Testis (tissue), 2 donors: ENCODE measurements at regions not wholly inside any gene's neighbourhood (a gene's known extent, or its start where the extent isn't known, plus 50 kb on each side); places are given as distances from the start of the nearest gene placed in this dataset.

Experiments used
- DNase-seq: peaks from one replicate; pipeline ENCODE4 v3.0.0-alpha.2; 2019
- H3K27ac ChIP-seq, 2 donors: fragments of 200-600 bp; sonication (generic); one replicate each; pipeline ENCODE4 v1.5.1; 2019
- H3K27me3 ChIP-seq: fragments of 200-600 bp; sonication (generic); one replicate; pipeline ENCODE4 v1.5.1; 2019
- H3K36me3 ChIP-seq: fragments of 200-600 bp; sonication (generic); one replicate; pipeline ENCODE4 v1.5.1; 2017; ENCODE audit warnings: low read depth; ENCODE audit errors: missing control alignments
- H3K4me1 ChIP-seq: fragments of 200-600 bp; sonication (generic); one replicate; pipeline ENCODE4 v1.5.1; 2019
- H3K4me3 ChIP-seq, 2 donors: fragments of 200-600 bp; sonication (generic); one replicate each; pipeline ENCODE4 v1.5.1; 2017 to 2019
- H3K9me3 ChIP-seq: fragments of 200-600 bp; sonication (generic); one replicate; pipeline ENCODE4 v1.5.1; 2017
- POLR2A ChIP-seq: fragments of 450-650 bp; IDR thresholded peaks from one replicate; pipeline ENCODE4 v1.6.1; 2017; ENCODE audit warnings: antibody characterized with exemption, mild to moderate bottlenecking, moderate library complexity
- WGBS, 2 donors: methylation state at CpG; one replicate each; pipeline ENCODE4 v1.1.5; 2018; 5-methylcytosine and 5-hydroxymethylcytosine counted together
- intact Hi-C: fragments of 100-400 bp; cut with DNase I; formaldehyde crosslinking; loops from one replicate; pipeline ENCODE4 v1.15.1; 2023; ENCODE audit warnings: low total_unique reads
- TF ChIP-seq, protein P1 (sequence below), 3 experiments: fragments of 450-650 bp in 2 of 3; fragments of 200-600 bp in 1 of 3; sonication (generic) in 1 of 3; IDR thresholded peaks; one replicate each; pipeline ENCODE4 v1.5.1; 2016 to 2019; ENCODE audit warnings: antibody characterized with exemption in 3 of 3, mild to moderate bottlenecking in 2 of 3, moderate library complexity in 1 of 3

DNA sequence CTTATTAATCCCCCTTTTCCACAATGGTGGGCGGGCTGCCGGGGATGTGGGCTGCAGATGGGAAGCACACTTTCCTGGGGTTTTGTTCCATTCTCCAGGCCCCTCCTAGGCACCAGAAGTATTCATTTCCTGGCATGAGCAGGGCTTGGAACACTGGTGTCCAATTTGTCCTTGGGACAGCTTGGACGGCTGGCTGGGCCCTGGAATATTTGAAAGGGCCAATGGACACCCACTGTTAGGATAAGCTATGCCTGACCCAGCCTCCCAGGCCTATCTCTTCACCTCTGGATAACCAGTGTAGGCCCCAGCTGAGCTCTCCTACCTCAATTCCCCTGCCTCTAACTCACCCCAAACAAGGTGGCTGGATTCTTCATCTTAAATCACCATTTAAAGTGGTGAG, 354.9 kb downstream of the PTEN start:
- Histone ChIP-seq H3K27ac (no peak overlapping the region), H3K4me3 (no peak overlapping the region), H3K36me3 (no peaks in the 10 kb centered on the region), H3K9me3 (no peaks in the 10 kb centered on the region), H3K4me1 (no peaks in the 10 kb centered on the region), H3K27me3 (no peaks in the 10 kb centered on the region)
- DNase-seq, result no peak
- WGBS, 2 donors, result 64 to 65% methylated on average over 3 of the region's 3 CpGs
- intact Hi-C loops, result no loop called here
- TF ChIP-seq POLR2A, result no peak
- TF ChIP-seq, protein P1, sequence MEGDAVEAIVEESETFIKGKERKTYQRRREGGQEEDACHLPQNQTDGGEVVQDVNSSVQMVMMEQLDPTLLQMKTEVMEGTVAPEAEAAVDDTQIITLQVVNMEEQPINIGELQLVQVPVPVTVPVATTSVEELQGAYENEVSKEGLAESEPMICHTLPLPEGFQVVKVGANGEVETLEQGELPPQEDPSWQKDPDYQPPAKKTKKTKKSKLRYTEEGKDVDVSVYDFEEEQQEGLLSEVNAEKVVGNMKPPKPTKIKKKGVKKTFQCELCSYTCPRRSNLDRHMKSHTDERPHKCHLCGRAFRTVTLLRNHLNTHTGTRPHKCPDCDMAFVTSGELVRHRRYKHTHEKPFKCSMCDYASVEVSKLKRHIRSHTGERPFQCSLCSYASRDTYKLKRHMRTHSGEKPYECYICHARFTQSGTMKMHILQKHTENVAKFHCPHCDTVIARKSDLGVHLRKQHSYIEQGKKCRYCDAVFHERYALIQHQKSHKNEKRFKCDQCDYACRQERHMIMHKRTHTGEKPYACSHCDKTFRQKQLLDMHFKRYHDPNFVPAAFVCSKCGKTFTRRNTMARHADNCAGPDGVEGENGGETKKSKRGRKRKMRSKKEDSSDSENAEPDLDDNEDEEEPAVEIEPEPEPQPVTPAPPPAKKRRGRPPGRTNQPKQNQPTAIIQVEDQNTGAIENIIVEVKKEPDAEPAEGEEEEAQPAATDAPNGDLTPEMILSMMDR (IDR thresholded peaks at IDR 0.05), result no peak

DNA sequence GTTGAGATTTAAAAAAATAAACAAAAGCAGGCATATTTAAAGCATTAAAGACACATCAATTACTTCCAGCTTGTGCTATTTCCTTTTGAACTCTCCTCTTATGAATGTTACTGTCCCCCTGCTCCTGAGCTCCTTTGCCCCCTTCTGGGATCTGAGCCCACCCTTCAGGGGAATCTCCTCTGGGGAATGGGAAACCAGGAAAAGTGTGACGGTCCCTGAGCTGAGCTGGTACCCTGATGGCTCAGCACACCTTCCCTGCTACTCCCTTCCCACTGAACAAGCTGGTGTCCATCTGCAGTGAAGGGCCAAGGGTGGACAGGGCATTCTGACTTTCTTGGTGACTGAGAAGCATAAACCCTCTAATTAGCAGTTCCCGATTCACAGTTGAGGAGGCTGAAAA, 356.3 kb downstream of the PTEN start:
- intact Hi-C loops, result no loop called here
- Histone ChIP-seq H3K27ac (no peak overlapping the region), H3K4me3 (no peak overlapping the region), H3K27me3 (no peaks in the 10 kb centered on the region), H3K9me3 (no peaks in the 10 kb centered on the region), H3K4me1 (no peaks in the 10 kb centered on the region), H3K36me3 (no peaks in the 10 kb centered on the region)
- TF ChIP-seq, protein P1 (IDR thresholded peaks at IDR 0.05), result no peak
- TF ChIP-seq POLR2A, result no peak
- 96 to 100% methylated on average over 2 of the region's 2 CpGs for WGBS, 2 donors
- no peak for DNase-seq

DNA sequence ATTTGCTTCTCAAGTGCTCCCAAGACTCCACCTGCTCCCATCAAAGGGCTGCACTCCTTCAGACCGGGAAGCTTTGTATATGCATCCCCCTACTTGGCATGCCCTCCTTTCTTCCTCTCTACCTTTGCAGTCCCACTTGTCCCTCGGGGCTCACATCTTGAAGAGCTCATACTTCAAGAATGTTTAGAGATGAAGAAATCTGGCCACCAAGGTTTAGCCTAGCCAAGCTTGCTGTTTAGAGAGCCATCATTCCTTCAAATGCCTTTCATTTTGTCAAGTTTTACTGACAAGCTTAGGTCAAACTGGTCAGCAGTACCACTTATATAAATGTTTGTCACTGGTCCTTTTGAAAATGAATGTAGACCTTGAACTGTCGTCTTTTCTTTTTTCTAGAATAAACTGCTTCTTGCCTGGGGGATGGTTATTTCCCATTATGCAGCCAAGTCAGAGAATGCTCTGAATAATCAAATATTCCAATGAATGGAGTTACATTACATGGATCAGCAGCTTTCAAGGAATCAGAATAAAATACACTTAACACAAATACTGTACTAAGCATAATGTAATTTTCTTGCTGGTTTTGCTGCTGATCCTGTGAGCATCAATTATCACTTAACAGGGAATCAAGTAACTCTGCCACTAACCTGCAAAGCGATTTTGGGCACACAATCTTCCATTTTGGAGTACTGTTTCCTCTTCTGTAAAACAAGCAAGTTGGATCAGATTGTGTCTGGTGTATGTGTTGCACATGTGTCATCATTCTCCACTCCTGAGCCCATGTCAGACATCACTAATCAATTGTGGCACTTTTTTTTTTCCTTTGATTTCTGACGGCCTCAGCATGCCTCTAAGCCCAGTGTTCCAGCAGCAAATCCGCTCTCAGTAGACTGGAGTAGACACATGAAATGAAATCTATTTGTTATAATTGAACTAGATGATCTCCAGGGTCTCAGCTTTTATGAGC, 357.9 kb downstream of the PTEN start:
- no peak for DNase-seq
- 70 to 73% methylated on average over 6 of the region's 6 CpGs for WGBS, 2 donors
- TF ChIP-seq POLR2A, result no peak
- TF ChIP-seq, protein P1 (IDR thresholded peaks at IDR 0.05), result no peak
- peaks cover 4% of the 10 kb centered on the region for H3K4me1 ChIP-seq
- no peak overlapping the region for H3K27ac ChIP-seq
- intact Hi-C loops, result no loop called here
- H3K36me3 ChIP-seq, result no peaks in the 10 kb centered on the region
- no peaks in the 10 kb centered on the region for H3K27me3 ChIP-seq
- no peak overlapping the region for H3K4me3 ChIP-seq
- H3K9me3 ChIP-seq, result no peaks in the 10 kb centered on the region

DNA sequence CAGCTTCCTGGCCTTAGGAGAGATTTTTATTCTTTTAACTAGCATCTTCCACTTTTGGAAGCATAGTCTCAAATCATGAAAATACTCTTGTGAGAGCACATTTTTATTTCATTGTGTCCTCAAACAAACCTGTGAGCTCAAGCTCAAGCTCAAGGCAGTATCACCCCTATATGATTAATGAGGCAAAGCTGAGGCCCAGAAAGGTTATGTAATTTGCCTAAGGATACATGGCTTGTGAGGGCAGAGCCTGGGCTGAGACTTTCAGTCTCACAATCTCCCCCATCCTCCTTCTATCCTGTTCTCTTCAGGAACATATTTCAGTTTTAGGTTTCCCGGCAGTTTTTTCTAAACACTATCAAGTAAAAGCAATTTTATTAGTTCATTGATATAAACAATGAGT, 359.5 kb downstream of the PTEN start:
- no peaks in the 10 kb centered on the region for H3K36me3 ChIP-seq
- H3K4me3 ChIP-seq, result no peak overlapping the region
- no peak overlapping the region for H3K27ac ChIP-seq
- H3K9me3 ChIP-seq, result no peaks in the 10 kb centered on the region
- H3K27me3 ChIP-seq, result no peaks in the 10 kb centered on the region
- WGBS, 2 donors, result 89 to 92% methylated on average over 1 of the region's 1 CpG
- no peak for TF ChIP-seq POLR2A
- TF ChIP-seq, protein P1 (IDR thresholded peaks at IDR 0.05), result no peak
- peaks cover 11% of the 10 kb centered on the region for H3K4me1 ChIP-seq
- DNase-seq, result no peak
- intact Hi-C loops, result no loop called here
